Prostate gland (tissue), 2 donors: ENCODE measurements at regions not wholly inside any gene's neighbourhood (a gene's known extent, or its start where the extent isn't known, plus 50 kb on each side); places are given as distances from the start of the nearest gene placed in this dataset.

Source experiments
- DNase-seq: peaks from one replicate; pipeline ENCODE4 v3.0.0-alpha.2; 2019; ENCODE audit warnings: low spot score
- H3K27ac ChIP-seq, 2 donors: fragments of 200-600 bp; sonication (generic); 2 replicates each; pipeline ENCODE4 v1.5.1; 2017 to 2019
- H3K27me3 ChIP-seq: fragments of 200-600 bp; sonication (generic); replicated peaks from 2 replicates; pipeline ENCODE4 v1.5.1; 2019; ENCODE audit not compliant: insufficient read depth
- H3K36me3 ChIP-seq, 2 donors: fragments of 200-600 bp; sonication (generic); 1 replicate in 1 of 2; 2 replicates in 1 of 2; pipeline versions ENCODE4 v1.5.1 to v1.8.1; 2017 to 2019
- H3K4me1 ChIP-seq: fragments of 200-600 bp; sonication (generic); replicated peaks from 2 replicates; pipeline ENCODE4 v1.5.1; 2019
- H3K4me3 ChIP-seq, 2 donors: fragments of 200-600 bp; sonication (generic); 2 replicates each; pipeline ENCODE4 v1.5.1; 2017 to 2019
- H3K9me3 ChIP-seq: fragments of 200-600 bp; sonication (generic); 2 replicates; pipeline ENCODE4 v1.5.1; 2017
- CTCF ChIP-seq, 4 experiments: fragments of 200-600 bp in 2 of 4; fragments of 450-650 bp in 2 of 4; sonication (generic) in 2 of 4; IDR thresholded peaks; 1 replicate in 3 of 4; 2 replicates in 1 of 4; pipeline ENCODE4 v1.5.1; 2016 to 2019; ENCODE audit warnings: antibody characterized with exemption in 4 of 4, mild to moderate bottlenecking in 2 of 4, moderate library complexity in 2 of 4
- POLR2A ChIP-seq: fragments of 450-650 bp; IDR thresholded peaks from one replicate; pipeline ENCODE4 v1.6.1; 2016; ENCODE audit warnings: antibody characterized with exemption, mild to moderate bottlenecking
- POLR2AphosphoS5 ChIP-seq: sonication (generic); formaldehyde crosslinking; IDR thresholded peaks from one replicate; pipeline ENCODE4 v1.6.1; 2017; ENCODE audit warnings: antibody characterized with exemption
- WGBS: methylation state at CpG from one replicate; pipeline ENCODE4 v1.1.5; 2018; 5-methylcytosine and 5-hydroxymethylcytosine counted together
- intact Hi-C: fragments of 100-400 bp; cut with DNase I; formaldehyde crosslinking; loops from one replicate; pipeline ENCODE4 v1.14.2; 2022

- H3K4me1 ChIP-seq: no peaks in the 10 kb centered on the region
- DNase-seq: no peak
- no peak overlapping the region for H3K4me3 ChIP-seq
- no peaks in the 10 kb centered on the region for H3K27me3 ChIP-seq
- H3K36me3 ChIP-seq: no peaks in the 10 kb centered on the region
- intact Hi-C loops: no loop called here
- H3K27ac ChIP-seq: no peak overlapping the region
- 91% methylated on average over 3 of the region's 3 CpGs for WGBS
- H3K9me3 ChIP-seq: no peaks in the 10 kb centered on the region
- TF ChIP-seq POLR2A (no peak), POLR2AphosphoS5 (no peak), CTCF (IDR thresholded peaks at IDR 0.05) (no peak)
Observed at GRCh38 chr5:121533814-121534213, 317.9 kb upstream of the FTMT start.

- H3K9me3 ChIP-seq: no peaks in the 10 kb centered on the region
- no peaks in the 10 kb centered on the region for H3K4me1 ChIP-seq
- no peaks in the 10 kb centered on the region for H3K27me3 ChIP-seq
- no peaks in the 10 kb centered on the region for H3K36me3 ChIP-seq
- no peak overlapping the region for H3K4me3 ChIP-seq
- DNase-seq: no peak
- intact Hi-C loops: no loop called here
- H3K27ac ChIP-seq: no peak overlapping the region
- TF ChIP-seq POLR2AphosphoS5: no peak
Observed at GRCh38 chr5:121550989-121551388, 300.7 kb upstream of the FTMT start.

- TF ChIP-seq POLR2A: no peak
- TF ChIP-seq CTCF (IDR thresholded peaks at IDR 0.05): no peak
- no peak for TF ChIP-seq POLR2AphosphoS5
- DNase-seq: no peak
- H3K36me3 ChIP-seq: no peaks in the 10 kb centered on the region
- no peak overlapping the region for H3K27ac ChIP-seq
- no peaks in the 10 kb centered on the region for H3K9me3 ChIP-seq
- intact Hi-C loops: no loop called here
- no peak overlapping the region for H3K4me3 ChIP-seq
- H3K4me1 ChIP-seq: no peaks in the 10 kb centered on the region
- no peaks in the 10 kb centered on the region for H3K27me3 ChIP-seq
Observed at GRCh38 chr5:121559832-121560231, 291.9 kb upstream of the FTMT start.

- 97% methylated on average over 1 of the region's 1 CpG for WGBS
- H3K4me1 ChIP-seq: no peaks in the 10 kb centered on the region
- intact Hi-C loops: no loop called here
- DNase-seq: no peak
- TF ChIP-seq POLR2AphosphoS5 (no peak), POLR2A (no peak), CTCF (IDR thresholded peaks at IDR 0.05) (no peak)
- H3K36me3 ChIP-seq: no peaks in the 10 kb centered on the region
- H3K27me3 ChIP-seq: no peaks in the 10 kb centered on the region
- H3K4me3 ChIP-seq: no peak overlapping the region
- no peak overlapping the region for H3K27ac ChIP-seq
- H3K9me3 ChIP-seq: no peaks in the 10 kb centered on the region
Observed at GRCh38 chr5:121572061-121572460, 279.6 kb upstream of the FTMT start.

GRCh38 chr5:121573721-121574382 is 277.8 kb upstream of the FTMT start:
- H3K4me3 ChIP-seq: no peak overlapping the region
- WGBS: 8% methylated on average over 1 of the region's 1 CpG
- H3K9me3 ChIP-seq: no peaks in the 10 kb centered on the region
- H3K27ac ChIP-seq: no peak overlapping the region
- H3K4me1 ChIP-seq: no peaks in the 10 kb centered on the region
- DNase-seq: no peak
- TF ChIP-seq POLR2A (no peak), POLR2AphosphoS5 (no peak), CTCF (IDR thresholded peaks at IDR 0.05) (no peak)
- H3K36me3 ChIP-seq: no peaks in the 10 kb centered on the region
- intact Hi-C loops: no loop called here
- H3K27me3 ChIP-seq: no peaks in the 10 kb centered on the region
